Lower leg skin (tissue), 4 donors: ENCODE measurements at regions not wholly inside any gene's neighbourhood (a gene's known extent, or its start where the extent isn't known, plus 50 kb on each side); places are given as distances from the start of the nearest gene placed in this dataset.

Source experiments
- DNase-seq, 2 donors: peaks; one replicate each; pipeline ENCODE4 v3.0.0-alpha.2; 2019; ENCODE audit warnings: low spot score in 2 of 2
- H3K4me3 ChIP-seq: fragments of 200-600 bp; sonication (generic); 2 replicates; pipeline ENCODE4 v1.5.1; 2017; ENCODE audit warnings: mild to moderate bottlenecking, low read depth; ENCODE audit not compliant: poor library complexity, severe bottlenecking
- POLR2A ChIP-seq, 2 donors: fragments of 450-650 bp; IDR thresholded peaks; one replicate each; pipeline ENCODE4 v1.6.1; 2016 to 2017; ENCODE audit warnings: antibody characterized with exemption in 2 of 2, mild to moderate bottlenecking in 1 of 2, moderate library complexity in 1 of 2
- WGBS, 2 donors: methylation state at CpG; one replicate each; pipeline ENCODE4 v1.1.5; 2018; 5-methylcytosine and 5-hydroxymethylcytosine counted together
- intact Hi-C: fragments of 100-400 bp; cut with DNase I; formaldehyde crosslinking; loops from one replicate; pipeline ENCODE4 v1.15.0; 2023; ENCODE audit warnings: low total_unique reads
- TF ChIP-seq, protein P1 (sequence below), 3 donors: fragments of 450-650 bp; IDR thresholded peaks; one replicate each; pipeline ENCODE4 v1.5.1; 2016; ENCODE audit warnings: antibody characterized with exemption in 3 of 3, mild to moderate bottlenecking in 3 of 3, moderate library complexity in 2 of 3

DNA sequence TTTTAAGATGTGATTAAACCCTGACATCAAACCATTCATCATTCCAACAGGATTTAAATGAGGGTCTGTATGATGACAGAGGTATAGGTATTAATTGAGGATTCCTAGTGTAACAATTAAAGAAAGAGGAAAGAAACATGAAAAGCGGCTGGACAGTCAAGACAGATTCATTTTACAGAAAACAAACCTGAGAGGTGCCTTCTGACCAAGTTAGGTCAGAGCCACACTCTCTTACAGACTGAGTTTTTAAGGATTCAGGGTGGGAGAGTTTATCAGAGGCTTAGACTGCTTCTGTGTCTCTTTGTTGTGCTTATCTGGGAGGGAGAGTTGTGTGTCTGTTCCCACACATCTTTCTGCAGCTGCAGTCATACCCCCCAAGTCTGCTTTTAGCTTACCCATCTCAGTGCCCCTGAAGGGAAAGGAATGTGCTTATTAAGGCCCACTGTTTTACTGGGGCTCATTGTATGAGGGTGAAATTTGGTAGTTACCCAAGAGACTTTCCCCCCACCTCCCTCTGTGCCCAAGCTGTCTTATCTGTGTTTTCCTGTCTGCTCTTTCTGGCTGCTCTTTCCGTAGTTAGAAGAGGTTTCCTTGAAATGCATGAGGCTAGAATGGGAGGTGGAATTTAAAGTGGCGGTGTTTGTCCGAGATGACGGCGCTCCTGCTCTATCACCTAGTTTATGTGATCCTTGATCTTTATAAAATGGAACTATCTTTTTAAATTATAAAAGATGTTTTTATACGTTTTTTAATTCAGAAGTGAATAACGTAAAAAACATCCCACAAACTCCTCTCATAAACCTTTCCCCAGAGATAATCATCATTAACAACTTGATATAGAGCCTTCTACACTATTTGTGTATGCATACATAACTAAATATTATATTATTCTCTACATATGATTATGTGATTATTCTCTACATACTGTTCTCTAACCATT is 96.0 kb upstream of the TNFSF4 start:
- 76 to 77% methylated on average over 8 of the region's 8 CpGs for WGBS, 2 donors
- H3K4me3 ChIP-seq, result no peak overlapping the region
- TF ChIP-seq POLR2A (IDR thresholded peaks at IDR 0.05), result no peak
- no peak for DNase-seq
- intact Hi-C loops, result no loop called here

DNA sequence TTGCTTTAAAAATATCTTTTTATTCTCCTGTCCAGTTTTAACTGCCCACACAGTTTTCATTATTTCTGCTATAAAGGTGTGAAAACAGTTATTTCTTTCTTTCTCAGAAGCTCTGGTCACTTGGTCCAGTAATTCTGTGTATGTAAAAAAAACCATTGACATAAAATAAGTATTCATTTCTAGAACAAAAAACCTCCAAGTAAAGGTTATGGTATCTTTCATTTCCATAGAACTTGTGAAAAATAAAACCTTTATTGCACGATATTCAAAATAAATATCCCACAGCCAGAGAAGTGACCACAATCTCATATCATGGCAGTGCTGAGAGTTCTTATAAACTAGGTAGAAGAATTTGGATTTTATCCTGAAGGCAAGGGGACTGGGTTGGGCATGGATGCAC is 96.9 kb upstream of the TNFSF4 start:
- TF ChIP-seq, protein P1, sequence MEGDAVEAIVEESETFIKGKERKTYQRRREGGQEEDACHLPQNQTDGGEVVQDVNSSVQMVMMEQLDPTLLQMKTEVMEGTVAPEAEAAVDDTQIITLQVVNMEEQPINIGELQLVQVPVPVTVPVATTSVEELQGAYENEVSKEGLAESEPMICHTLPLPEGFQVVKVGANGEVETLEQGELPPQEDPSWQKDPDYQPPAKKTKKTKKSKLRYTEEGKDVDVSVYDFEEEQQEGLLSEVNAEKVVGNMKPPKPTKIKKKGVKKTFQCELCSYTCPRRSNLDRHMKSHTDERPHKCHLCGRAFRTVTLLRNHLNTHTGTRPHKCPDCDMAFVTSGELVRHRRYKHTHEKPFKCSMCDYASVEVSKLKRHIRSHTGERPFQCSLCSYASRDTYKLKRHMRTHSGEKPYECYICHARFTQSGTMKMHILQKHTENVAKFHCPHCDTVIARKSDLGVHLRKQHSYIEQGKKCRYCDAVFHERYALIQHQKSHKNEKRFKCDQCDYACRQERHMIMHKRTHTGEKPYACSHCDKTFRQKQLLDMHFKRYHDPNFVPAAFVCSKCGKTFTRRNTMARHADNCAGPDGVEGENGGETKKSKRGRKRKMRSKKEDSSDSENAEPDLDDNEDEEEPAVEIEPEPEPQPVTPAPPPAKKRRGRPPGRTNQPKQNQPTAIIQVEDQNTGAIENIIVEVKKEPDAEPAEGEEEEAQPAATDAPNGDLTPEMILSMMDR (IDR thresholded peaks at IDR 0.05), result no peak
- no peak for TF ChIP-seq POLR2A (IDR thresholded peaks at IDR 0.05)
- intact Hi-C loops, result no loop called here
- no peak for DNase-seq
- 90 to 96% methylated on average over 1 of the region's 1 CpG for WGBS, 2 donors
- H3K4me3 ChIP-seq, result no peak overlapping the region

DNA sequence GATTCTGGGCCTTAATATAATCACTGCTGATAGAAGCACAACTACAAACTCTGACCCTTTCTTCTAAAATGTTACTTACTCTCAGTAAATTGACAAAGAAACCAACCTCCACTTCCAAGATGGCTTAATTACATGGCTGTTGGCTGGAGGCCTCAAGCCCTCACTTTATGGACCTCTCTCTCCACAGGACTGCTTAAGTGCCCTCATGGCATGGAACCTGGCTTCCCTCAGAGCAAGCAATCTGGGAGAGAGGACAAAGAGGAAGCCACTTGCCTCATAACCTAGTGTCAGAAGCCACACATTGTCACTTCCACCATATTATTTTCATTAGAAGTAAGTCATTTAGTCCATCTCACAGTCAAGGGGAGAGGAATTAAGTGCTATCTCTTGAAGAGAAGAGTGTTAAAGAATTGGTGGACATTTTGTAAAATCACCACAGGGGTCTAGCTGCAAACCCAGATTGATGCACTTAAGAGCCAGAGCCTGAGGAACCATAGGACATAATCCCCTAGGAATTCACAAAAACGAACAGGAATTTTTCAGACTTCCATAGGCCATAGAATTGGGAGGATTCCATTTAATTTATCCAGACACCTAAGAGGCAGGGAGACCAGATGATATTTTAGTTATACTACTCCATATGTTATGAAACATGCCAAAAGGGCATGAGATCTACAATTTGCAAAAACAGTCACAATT is 97.5 kb upstream of the TNFSF4 start:
- intact Hi-C loops, result no loop called here
- WGBS, 2 donors, result 41 to 43% methylated on average over 1 of the region's 1 CpG
- no peak for TF ChIP-seq POLR2A (IDR thresholded peaks at IDR 0.05)
- TF ChIP-seq, protein P1 (IDR thresholded peaks at IDR 0.05), result no peak
- no peak for DNase-seq
- no peak overlapping the region for H3K4me3 ChIP-seq

GRCh38 chr1:173307845-173308244 is 100.7 kb upstream of the TNFSF4 start:
- no peak for DNase-seq
- WGBS, 2 donors, result 83 to 88% methylated on average over 1 of the region's 1 CpG
- no peak overlapping the region for H3K4me3 ChIP-seq
- TF ChIP-seq, protein P1 (IDR thresholded peaks at IDR 0.05), result no peak
- no peak for TF ChIP-seq POLR2A (IDR thresholded peaks at IDR 0.05)
- intact Hi-C loops, result no loop called here

GRCh38 chr1:173314656-173315055 is 107.5 kb upstream of the TNFSF4 start:
- TF ChIP-seq POLR2A (IDR thresholded peaks at IDR 0.05), result no peak
- TF ChIP-seq, protein P1 (IDR thresholded peaks at IDR 0.05), result no peak
- H3K4me3 ChIP-seq, result no peak overlapping the region
- 93 to 100% methylated on average over 1 of the region's 1 CpG for WGBS, 2 donors
- intact Hi-C loops, result no loop called here
- DNase-seq, result no peak

- TF ChIP-seq, protein P1 (IDR thresholded peaks at IDR 0.05), result no peak
- no peak for TF ChIP-seq POLR2A (IDR thresholded peaks at IDR 0.05)
- WGBS, 2 donors, result 55% methylated on average over 3 of the region's 3 CpGs
- H3K4me3 ChIP-seq, result no peak overlapping the region
- intact Hi-C loops, result no loop called here
- no peak for DNase-seq
These were observed 108.2 kb upstream of the TNFSF4 start for GRCh38 chr1:173315296-173315695.
